Ramos (cell line): ENCODE measurements at regions not wholly inside any gene's neighbourhood (a gene's known extent, or its start where the extent isn't known, plus 50 kb on each side); places are given as distances from the start of the nearest gene placed in this dataset.

Experiments used
- in situ Hi-C: fragments of 300-500 bp; cut with MboI; formaldehyde crosslinking; loops from one replicate; pipeline ENCODE4 v1.14.3; 2022; ENCODE audit warnings: low sequenced_read_pairs; ENCODE audit not compliant: unreplicated experiment

GRCh38 chr16:6016530-6017184 lies 919.1 kb upstream of the EEF2KMT start:
- in situ Hi-C loops: no loop called here

GRCh38 chr16:6012716-6013115 lies 915.1 kb upstream of the EEF2KMT start:
- in situ Hi-C loops: no loop called here

GRCh38 chr16:6009151-6009550 lies 911.6 kb upstream of the EEF2KMT start:
- in situ Hi-C loops: no loop called here

- in situ Hi-C loops: no loop called here
These were observed 911.1 kb upstream of the EEF2KMT start for GRCh38 chr16:6008670-6009069.

GRCh38 chr16:5993356-5993755 lies 895.8 kb upstream of the EEF2KMT start:
- in situ Hi-C loops: no loop called here

GRCh38 chr16:5982979-5983378 lies 885.4 kb upstream of the EEF2KMT start:
- in situ Hi-C loops: no loop called here

- in situ Hi-C loops: no loop called here
These were observed 882.4 kb upstream of the EEF2KMT start for GRCh38 chr16:5979905-5980550.

GRCh38 chr16:5977329-5977728 lies 879.7 kb upstream of the EEF2KMT start:
- in situ Hi-C loops: no loop called here

- in situ Hi-C loops: no loop called here
These were observed 875.2 kb upstream of the EEF2KMT start for GRCh38 chr16:5972747-5973146.

- in situ Hi-C loops: no loop called here
These were observed 874.3 kb upstream of the EEF2KMT start for GRCh38 chr16:5971924-5972323.

- in situ Hi-C loops: no loop called here
These were observed 873.5 kb upstream of the EEF2KMT start for GRCh38 chr16:5971106-5971505.

GRCh38 chr16:5966004-5966403 lies 868.4 kb upstream of the EEF2KMT start:
- in situ Hi-C loops: no loop called here

GRCh38 chr16:5965321-5965720 lies 867.7 kb upstream of the EEF2KMT start:
- in situ Hi-C loops: no loop called here

GRCh38 chr16:5951486-5951885 lies 853.9 kb upstream of the EEF2KMT start:
- in situ Hi-C loops: no loop called here

- in situ Hi-C loops: no loop called here
These were observed 847.4 kb upstream of the EEF2KMT start for GRCh38 chr16:5944971-5945370.

- in situ Hi-C loops: no loop called here
These were observed 841.0 kb upstream of the EEF2KMT start for GRCh38 chr16:5938607-5939006.

- in situ Hi-C loops: no loop called here
These were observed 835.3 kb upstream of the EEF2KMT start for GRCh38 chr16:5932906-5933305.

- in situ Hi-C loops: no loop called here
These were observed 831.0 kb upstream of the EEF2KMT start for GRCh38 chr16:5928476-5929065.

GRCh38 chr16:5925850-5926249 lies 828.3 kb upstream of the EEF2KMT start:
- in situ Hi-C loops: no loop called here

GRCh38 chr16:5922686-5923085 lies 825.1 kb upstream of the EEF2KMT start:
- in situ Hi-C loops: no loop called here

- in situ Hi-C loops: no loop called here
These were observed 821.1 kb upstream of the EEF2KMT start for GRCh38 chr16:5918567-5919130.
